WI38 (cell line): ENCODE measurements at regions not wholly inside any gene's neighbourhood (a gene's known extent, or its start where the extent isn't known, plus 50 kb on each side); places are given as distances from the start of the nearest gene placed in this dataset.

Source experiments
- H3K4me3 ChIP-seq: 2 replicates; pipeline ENCODE4 v1.5.1; 2011; ENCODE audit warnings: low read depth, mild to moderate bottlenecking, control low read depth, low read length
- TF ChIP-seq, protein P1 (sequence below): IDR thresholded peaks from 2 replicates; pipeline ENCODE4 v1.5.1; 2012; ENCODE audit warnings: low read depth, mild to moderate bottlenecking, control low read depth, low read length

- TF ChIP-seq, protein P1, sequence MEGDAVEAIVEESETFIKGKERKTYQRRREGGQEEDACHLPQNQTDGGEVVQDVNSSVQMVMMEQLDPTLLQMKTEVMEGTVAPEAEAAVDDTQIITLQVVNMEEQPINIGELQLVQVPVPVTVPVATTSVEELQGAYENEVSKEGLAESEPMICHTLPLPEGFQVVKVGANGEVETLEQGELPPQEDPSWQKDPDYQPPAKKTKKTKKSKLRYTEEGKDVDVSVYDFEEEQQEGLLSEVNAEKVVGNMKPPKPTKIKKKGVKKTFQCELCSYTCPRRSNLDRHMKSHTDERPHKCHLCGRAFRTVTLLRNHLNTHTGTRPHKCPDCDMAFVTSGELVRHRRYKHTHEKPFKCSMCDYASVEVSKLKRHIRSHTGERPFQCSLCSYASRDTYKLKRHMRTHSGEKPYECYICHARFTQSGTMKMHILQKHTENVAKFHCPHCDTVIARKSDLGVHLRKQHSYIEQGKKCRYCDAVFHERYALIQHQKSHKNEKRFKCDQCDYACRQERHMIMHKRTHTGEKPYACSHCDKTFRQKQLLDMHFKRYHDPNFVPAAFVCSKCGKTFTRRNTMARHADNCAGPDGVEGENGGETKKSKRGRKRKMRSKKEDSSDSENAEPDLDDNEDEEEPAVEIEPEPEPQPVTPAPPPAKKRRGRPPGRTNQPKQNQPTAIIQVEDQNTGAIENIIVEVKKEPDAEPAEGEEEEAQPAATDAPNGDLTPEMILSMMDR, result no peak
- no peak overlapping the region for H3K4me3 ChIP-seq
These were observed 278.9 kb downstream of the IRS1 start for GRCh38 chr2:226520723-226521122.

- H3K4me3 ChIP-seq, result no peak overlapping the region
- TF ChIP-seq, protein P1, result no peak
These were observed 284.1 kb downstream of the IRS1 start for GRCh38 chr2:226515344-226516055.

- TF ChIP-seq, protein P1, result no peak
- H3K4me3 ChIP-seq, result no peak overlapping the region
These were observed 284.7 kb downstream of the IRS1 start for GRCh38 chr2:226514895-226515294.

DNA sequence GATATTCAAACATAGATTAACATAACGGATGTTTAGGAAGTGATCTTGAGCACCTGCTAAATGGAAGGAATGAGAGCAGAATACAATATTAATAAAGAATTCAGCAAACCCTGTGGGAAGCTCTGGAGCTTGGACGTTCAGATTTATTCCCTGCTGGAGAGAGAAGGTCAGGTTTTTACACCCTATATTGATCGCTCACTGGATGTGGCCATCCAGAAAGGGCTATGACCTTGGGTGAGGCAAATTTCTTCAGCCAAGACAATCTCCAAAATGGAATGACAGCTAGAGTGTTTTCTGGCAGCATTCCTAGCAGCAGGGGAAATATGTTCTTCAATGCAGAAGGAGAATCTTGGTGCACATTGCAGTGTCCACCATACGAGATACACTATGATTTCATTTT lies 288.3 kb downstream of the IRS1 start:
- TF ChIP-seq, protein P1, result no peak
- no peak overlapping the region for H3K4me3 ChIP-seq

- H3K4me3 ChIP-seq, result no peak overlapping the region
- TF ChIP-seq, protein P1, result no peak
These were observed 290.9 kb downstream of the IRS1 start for GRCh38 chr2:226508683-226509082.

DNA sequence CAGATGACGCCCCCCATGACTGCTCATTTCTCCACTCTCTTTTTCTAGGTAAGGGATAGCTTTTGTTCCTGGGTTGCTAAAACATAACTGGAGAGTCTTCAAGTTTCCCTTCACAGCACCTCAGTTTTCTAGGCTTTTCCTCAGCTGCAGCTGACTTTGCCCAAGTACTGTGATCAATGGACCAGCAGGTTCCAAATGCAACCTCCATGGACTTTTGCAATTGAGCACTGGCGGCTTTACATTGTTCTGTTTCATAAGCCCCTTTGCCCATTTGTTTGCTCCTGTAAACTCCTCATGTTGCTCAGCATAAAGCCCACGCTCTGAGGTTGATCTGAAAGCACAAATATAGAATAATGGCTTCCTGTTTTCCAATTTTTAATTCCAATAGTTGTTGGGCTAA lies 291.6 kb downstream of the IRS1 start:
- TF ChIP-seq, protein P1, result no peak
- no peak overlapping the region for H3K4me3 ChIP-seq

DNA sequence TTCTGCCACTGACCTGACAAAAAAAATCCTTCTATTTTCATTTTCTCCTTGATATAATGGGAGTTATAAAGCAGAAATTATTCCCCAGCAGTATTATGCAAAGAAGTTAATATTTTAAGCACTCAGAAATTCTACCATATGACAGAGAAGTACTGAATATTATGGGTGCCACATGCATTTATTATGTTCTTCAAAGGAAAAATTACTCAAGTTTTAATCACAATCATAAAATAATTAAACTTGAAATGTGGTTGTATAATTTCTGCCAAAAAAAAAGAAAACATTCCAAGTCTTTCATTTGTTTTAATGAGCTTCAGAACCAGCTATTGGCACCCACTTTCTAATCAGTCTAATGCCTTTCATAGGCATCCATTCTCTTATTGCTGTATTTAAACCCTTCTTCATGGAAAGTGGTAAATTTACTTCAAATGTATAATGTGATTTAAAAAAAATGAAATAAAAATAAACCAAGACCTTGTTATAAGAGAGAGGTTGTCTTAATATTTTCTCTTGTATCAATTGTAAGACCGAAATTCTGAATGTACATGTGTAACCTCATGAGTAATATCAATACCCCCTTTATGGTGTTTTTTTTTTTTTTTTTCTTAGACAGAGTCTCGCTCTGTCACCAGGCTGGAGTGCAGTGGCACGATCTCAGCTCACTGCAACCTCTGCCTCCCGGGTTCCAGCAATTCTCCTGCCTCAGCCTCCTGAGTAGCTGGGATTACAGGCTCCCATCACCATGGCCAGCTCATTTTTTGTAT lies 302.3 kb downstream of the IRS1 start:
- TF ChIP-seq, protein P1, result no peak

More for the DNA sequence above, 302.3 kb downstream of the IRS1 start:
- H3K4me3 ChIP-seq, result no peak overlapping the region
